Fibroblast of lung (primary cell): ENCODE measurements at regions not wholly inside any gene's neighbourhood (a gene's known extent, or its start where the extent isn't known, plus 50 kb on each side); places are given as distances from the start of the nearest gene placed in this dataset.

Experiments
- CTCF ChIP-seq, 2 donors: IDR thresholded peaks in 1 of 2; conservative IDR thresholded peaks in 1 of 2; 1 replicate in 1 of 2; 2 replicates in 1 of 2; pipeline ENCODE4 v1.5.1; 2011 to 2012; ENCODE audit warnings: low read length in 2 of 2, control low read depth in 1 of 2, inconsistent platforms in 1 of 2, low read depth in 1 of 2, mild to moderate bottlenecking in 1 of 2
- EZH2 ChIP-seq: IDR thresholded peaks from 2 replicates; pipeline ENCODE4 v1.5.1; 2012; ENCODE audit warnings: low read length, control low read depth, mild to moderate bottlenecking; ENCODE audit errors: missing control alignments

GRCh38 chr1:103931891-103932290 is 182.2 kb downstream of the AMY1C start:
- no peak for TF ChIP-seq CTCF (conservative IDR thresholded peaks at IDR 0.05 in 1 of 2, IDR thresholded peaks at IDR 0.05 in 1 of 2; ENCODE audit: low read depth in 1 of 2, low read length in 2 of 2)
- no peak for TF ChIP-seq EZH2
